ENCODE measurements at regions not wholly inside any gene's neighbourhood (a gene's known extent, or its start where the extent isn't known, plus 50 kb on each side); places are given as distances from the start of the nearest gene placed in this dataset.

DNA sequence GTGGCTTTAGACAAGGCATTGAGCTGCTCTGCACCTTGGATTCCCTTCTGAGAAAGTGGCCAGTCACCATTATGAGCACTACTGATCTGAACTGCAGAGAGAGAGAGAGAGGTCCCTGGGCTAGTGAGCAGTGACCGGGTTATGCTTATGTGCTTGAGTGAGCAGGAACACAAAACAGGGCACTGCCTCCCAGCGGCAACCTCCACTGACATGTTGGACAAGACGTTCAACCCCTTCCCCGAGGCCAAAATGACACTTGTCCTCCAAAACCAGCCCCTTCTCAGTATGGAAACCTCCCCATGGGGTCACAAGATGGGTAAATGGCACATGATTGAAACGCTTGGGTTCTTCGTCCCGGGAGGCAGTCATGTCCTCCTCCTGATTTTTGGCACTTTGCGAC, 339.4 kb upstream of the ZMIZ1 start:
- no peak for DNase-seq

GRCh38 chr10:78729800-78730199, 339.0 kb upstream of the ZMIZ1 start:
- no peak for DNase-seq

DNA sequence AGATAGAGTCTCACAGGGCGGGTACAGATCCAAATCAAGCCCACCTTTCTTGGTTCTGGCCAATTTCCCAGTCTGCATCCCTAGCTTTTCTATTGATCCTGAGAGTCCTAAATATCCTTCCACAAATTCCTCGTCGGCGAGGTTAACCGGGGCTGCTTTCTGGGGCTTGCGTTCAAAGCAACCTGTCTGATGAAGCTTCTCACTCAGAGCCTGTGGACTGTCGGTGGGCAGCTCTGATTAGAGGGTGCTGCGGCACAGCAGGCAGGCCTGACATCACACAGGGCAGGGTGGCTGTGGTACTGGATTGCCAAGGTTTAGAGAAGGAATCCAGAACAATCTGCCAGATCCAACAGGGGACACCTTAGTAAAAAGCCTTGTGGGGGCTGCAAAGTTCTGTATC, 338.0 kb upstream of the ZMIZ1 start:
- DNase-seq: no peak

DNA sequence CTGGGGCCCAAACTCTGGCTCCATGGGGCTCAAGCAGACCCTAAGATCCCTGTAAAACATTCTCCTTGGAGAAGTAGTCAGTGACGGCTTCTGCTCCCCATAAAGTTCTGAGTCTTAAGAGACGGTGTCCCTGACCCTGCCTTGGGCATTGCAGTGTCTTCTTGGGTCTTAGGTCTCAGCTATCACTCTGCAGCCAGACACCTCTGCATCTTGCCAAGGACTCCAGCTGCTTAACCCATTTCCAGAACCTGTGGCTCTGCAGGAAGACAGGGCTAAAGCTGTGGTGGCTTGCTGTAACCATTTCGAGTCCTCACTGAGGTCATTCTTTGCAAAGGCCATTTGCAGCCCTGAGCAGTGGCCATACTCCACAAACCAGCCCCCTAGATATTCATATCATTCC, 337.1 kb upstream of the ZMIZ1 start:
- no peak for DNase-seq

GRCh38 chr10:78732381-78732780, 336.4 kb upstream of the ZMIZ1 start:
- no peak for DNase-seq

- DNase-seq: no peak
These were observed 331.7 kb upstream of the ZMIZ1 start for GRCh38 chr10:78736926-78737630.

DNA sequence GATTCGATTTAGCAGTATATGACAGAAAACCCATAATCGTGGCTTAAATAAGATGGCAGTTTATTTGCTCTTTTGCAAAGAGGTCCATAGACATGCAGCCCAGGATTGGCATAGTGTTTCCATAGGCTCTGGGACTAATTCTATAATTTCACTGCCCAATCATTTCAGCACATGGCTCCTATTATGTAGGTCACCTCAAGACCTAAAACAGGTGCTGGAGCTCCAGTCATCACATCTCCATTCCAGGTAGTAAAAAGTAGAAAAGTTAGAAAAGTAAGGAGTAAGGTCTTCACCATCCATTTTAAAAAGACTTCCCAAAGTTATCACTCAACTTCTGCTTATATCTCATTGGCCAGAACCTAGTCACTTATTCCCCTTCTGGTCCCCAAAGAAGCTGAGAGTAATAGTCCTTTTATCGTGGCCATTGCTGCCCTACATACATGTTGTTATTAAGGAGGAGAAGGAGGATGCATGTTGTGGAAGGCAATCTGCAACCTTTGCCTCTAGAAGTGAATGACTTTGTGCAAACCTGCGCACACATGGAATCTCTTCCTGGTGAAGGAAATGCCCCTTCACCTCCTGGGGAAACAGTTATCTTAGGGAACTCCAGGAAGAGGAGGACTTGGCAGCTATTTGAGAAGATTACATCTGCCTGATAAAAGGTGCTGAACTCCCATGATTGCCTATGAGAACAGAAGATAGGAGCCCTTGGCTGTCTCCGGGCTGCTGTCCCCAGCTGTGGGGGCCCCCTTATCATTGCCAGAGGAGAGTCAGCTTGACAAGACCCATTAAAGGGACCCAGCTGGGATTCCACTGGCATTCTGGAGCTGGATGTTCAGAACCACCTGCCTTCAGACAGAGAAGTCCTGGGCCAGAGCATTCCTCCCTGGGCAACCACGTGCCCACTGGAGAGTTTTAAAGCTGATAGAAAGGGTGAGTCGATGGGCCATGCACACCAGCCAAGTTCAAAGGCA, 330.6 kb upstream of the ZMIZ1 start:
- DNase-seq: no peak

- no peak for DNase-seq
These were observed 329.9 kb upstream of the ZMIZ1 start for GRCh38 chr10:78738861-78739260.

DNA sequence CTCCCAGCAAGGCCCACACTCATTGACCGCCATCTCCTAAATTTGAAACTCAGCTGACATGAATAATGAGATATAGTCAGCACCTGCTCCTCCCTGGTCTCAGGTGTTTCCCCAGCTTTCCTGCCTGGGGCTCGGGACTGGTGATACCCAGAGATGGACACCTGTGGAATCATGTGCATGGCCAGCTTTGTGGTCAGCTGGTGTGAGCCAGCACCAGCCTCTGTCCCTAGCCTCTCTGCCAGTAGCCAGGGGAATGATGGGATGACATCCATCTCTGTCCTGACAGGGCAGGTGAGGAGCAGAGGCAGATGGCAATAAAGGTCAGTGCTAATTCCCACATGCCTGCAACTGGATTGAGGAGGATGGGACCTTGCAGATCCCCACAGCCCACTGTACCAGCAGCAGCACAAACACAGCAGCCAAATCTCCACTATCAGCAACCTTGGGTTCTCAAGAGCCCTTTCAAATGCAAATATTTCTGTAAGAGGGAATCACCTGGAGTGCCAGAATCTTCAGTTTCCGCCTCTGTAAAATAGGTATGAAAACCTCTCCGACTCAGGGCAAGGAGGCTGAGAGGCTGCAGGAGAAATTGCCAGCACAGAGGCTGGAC, 329.2 kb upstream of the ZMIZ1 start:
- no peak for DNase-seq

GRCh38 chr10:78740976-78741915, 327.5 kb upstream of the ZMIZ1 start:
- no peak for DNase-seq

GRCh38 chr10:78742406-78742729, 326.4 kb upstream of the ZMIZ1 start:
- DNase-seq: no peak

- DNase-seq: peak in 1 of 2 donors; percentile 86
These were observed 325.8 kb upstream of the ZMIZ1 start for GRCh38 chr10:78742730-78743615.

DNA sequence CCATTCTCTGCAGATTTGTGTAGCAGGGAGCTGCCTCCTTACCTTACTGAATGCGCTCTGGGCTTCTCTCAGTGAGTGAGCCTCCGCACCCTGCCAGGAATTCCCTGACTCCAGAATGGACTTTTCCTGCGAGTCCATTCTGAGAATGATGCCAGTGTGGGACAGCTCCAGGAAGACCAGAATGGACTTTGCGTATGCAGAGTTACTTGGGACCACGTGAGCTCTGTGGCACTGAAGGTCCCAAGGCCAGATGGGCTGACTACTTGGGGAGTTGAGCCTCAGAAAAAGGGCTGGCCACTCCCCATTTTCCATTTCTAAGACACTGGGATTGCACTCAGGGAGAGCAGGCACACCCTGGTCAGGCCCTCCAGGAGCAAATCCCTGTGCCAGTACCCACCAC, 324.7 kb upstream of the ZMIZ1 start:
- DNase-seq: no peak

DNA sequence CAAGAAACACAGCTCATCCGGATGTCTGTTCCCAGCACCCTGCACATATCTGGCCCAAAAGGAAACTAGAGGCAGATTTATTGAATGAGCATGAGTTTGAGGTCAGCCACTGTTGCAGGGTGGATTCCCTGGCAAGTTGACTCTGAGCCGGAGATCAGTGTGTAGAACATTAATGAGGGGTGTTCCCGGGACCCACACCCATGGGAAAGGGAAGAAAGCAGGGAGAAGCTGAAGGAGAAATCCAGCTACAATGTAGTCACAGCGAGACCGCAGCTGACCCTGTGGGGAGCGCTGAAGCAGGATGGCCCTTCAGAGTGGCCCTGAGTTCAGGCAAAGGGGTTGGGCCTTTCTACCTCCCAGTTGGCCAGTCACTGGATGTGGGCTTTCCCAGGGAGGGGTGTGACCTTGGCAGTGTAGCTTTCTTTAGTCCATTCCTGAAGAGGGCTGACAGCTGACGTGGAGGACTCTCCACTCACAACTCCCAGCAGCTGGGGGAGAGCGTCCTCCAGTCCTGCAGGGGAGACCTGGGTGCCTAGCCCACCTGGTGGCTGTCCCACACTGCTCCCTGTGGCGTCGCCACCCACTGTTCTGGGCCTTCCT, 324.2 kb upstream of the ZMIZ1 start:
- no peak for DNase-seq

DNA sequence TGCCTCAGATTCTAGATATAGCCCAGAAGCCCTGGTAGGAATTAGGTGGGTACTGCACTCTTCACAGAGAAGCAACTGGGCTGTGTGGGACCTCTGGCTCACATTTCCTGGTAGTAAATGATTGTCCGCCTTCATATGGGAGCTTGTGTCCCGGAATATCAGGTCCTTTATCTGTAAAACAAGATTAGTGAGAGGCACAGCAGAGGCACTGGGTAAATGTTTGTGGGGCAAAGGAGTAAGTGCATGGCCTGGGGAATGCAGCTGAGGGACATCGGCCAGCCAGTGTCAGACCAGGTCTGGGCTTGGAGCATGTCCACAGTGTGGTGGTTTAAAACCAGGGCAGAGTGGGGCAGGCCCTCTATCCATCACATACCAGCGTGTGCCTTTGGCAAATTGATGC, 323.3 kb upstream of the ZMIZ1 start:
- no peak for DNase-seq

DNA sequence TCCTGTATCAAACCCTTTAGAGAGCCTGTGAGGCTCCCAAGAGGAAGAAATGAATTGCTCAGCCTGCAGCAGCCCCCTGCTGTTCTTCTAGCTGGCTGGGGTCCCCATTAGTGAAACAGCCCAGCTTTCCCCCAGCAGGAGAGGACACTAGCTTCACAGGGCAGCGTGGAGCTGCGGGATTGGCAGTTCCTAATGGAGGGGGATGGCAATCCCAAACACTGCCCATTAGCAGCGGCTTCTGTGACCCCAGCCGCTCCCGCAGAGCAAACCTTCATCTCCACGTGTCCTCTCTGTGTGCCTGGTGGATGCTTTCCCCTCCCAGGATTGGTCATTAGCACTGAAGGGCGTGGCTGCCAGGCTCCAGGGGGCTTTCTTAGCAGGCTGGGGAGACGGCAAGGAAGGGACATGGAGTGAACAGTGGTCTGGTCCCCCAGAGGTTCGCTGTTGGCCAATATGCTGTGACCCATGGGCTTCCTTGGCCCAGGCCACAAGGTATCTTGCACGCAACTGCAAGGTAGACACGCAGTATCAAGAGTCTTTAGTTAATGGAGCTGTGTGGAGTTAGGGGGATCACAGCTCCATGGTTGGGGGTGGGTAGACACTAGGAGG, 322.5 kb upstream of the ZMIZ1 start:
- no peak for DNase-seq

GRCh38 chr10:78747401-78748234, 321.1 kb upstream of the ZMIZ1 start:
- DNase-seq: no peak

GRCh38 chr10:78748235-78748533, 320.6 kb upstream of the ZMIZ1 start:
- no peak for DNase-seq

GRCh38 chr10:78749200-78749599, 319.6 kb upstream of the ZMIZ1 start:
- no peak for DNase-seq

DNA sequence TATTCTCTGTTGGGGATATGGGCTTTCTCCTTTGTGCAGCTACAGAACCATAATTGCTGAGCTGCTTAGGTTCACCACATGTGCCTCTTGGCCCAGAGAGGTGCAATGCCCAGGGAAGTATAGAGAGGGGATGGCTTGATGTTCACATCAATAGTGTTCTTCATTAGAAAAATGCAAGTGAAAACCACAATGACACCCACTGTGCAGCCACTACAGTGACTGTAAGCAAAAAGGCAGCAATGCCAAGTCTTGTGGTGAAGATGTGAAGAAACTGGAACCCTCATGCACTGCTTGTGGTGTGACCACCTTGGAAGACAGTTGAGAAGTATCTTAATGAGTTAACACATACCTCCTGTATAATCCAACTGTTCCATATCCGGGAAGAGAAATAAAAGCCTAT, 318.9 kb upstream of the ZMIZ1 start:
- DNase-seq: no peak
